ENCODE measurements at regions not wholly inside any gene's neighbourhood (a gene's known extent, or its start where the extent isn't known, plus 50 kb on each side); places are given as distances from the start of the nearest gene placed in this dataset.

- Histone ChIP-seq H3K27me3 (ENCODE audit: insufficient read depth, low read depth, low read length) (no peaks in the 10 kb centered on the region), H4K20me1 (ENCODE audit: insufficient read depth) (no peaks in the 10 kb centered on the region), H3K36me3 (ENCODE audit: insufficient read depth, low read length) (no peaks in the 10 kb centered on the region), H3K4me2 (ENCODE audit: low read length) (no peak overlapping the region), H3K9ac (ENCODE audit: low read length) (no peak overlapping the region), H2AFZ (ENCODE audit: low read depth, low read length) (no peak overlapping the region), H3K79me2 (replicated peaks; ENCODE audit: insufficient read depth, low read length) (no peaks in the 10 kb centered on the region), H3K9me2 (ENCODE audit: insufficient read depth, low read length) (no peaks in the 10 kb centered on the region), H3K27ac (ENCODE audit: low read length) (no peak overlapping the region), H3K4me3 (ENCODE audit: low read length) (no peak overlapping the region), H3F3A (ENCODE audit: insufficient read depth, low read length, poor library complexity, severe bottlenecking) (no peaks in the 10 kb centered on the region), H3K9me3 (ENCODE audit: low read length) (no peaks in the 10 kb centered on the region)
- TF ChIP-seq EP300 (conservative IDR thresholded peaks at IDR 0.05; ENCODE audit: poor library complexity, severe bottlenecking) (no peak), POLR2AphosphoS5 (IDR thresholded peaks at IDR 0.05) (no peak), SMC3 (conservative IDR thresholded peaks at IDR 0.05; ENCODE audit: poor library complexity) (no peak), CTCF (IDR thresholded peaks at IDR 0.05; ENCODE audit: poor library complexity, severe bottlenecking) (no peak), MXI1 (conservative IDR thresholded peaks at IDR 0.05; ENCODE audit: poor library complexity, severe bottlenecking) (no peak), EZH2 (IDR thresholded peaks at IDR 0.05; ENCODE audit: borderline replicate concordance, insufficient read depth, low read length, poor library complexity, severe bottlenecking) (no peak), TAF1 (IDR thresholded peaks at IDR 0.05; ENCODE audit: low read depth) (no peak), RAD21 (conservative IDR thresholded peaks at IDR 0.05) (no peak)
- TF ChIP-seq, protein P1, sequence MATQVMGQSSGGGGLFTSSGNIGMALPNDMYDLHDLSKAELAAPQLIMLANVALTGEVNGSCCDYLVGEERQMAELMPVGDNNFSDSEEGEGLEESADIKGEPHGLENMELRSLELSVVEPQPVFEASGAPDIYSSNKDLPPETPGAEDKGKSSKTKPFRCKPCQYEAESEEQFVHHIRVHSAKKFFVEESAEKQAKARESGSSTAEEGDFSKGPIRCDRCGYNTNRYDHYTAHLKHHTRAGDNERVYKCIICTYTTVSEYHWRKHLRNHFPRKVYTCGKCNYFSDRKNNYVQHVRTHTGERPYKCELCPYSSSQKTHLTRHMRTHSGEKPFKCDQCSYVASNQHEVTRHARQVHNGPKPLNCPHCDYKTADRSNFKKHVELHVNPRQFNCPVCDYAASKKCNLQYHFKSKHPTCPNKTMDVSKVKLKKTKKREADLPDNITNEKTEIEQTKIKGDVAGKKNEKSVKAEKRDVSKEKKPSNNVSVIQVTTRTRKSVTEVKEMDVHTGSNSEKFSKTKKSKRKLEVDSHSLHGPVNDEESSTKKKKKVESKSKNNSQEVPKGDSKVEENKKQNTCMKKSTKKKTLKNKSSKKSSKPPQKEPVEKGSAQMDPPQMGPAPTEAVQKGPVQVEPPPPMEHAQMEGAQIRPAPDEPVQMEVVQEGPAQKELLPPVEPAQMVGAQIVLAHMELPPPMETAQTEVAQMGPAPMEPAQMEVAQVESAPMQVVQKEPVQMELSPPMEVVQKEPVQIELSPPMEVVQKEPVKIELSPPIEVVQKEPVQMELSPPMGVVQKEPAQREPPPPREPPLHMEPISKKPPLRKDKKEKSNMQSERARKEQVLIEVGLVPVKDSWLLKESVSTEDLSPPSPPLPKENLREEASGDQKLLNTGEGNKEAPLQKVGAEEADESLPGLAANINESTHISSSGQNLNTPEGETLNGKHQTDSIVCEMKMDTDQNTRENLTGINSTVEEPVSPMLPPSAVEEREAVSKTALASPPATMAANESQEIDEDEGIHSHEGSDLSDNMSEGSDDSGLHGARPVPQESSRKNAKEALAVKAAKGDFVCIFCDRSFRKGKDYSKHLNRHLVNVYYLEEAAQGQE (IDR thresholded peaks at IDR 0.05; ENCODE audit: borderline replicate concordance) = no peak
Observed at GRCh38 chr3:43862470-43862869, 171.7 kb downstream of the ABHD5 start.

DNA sequence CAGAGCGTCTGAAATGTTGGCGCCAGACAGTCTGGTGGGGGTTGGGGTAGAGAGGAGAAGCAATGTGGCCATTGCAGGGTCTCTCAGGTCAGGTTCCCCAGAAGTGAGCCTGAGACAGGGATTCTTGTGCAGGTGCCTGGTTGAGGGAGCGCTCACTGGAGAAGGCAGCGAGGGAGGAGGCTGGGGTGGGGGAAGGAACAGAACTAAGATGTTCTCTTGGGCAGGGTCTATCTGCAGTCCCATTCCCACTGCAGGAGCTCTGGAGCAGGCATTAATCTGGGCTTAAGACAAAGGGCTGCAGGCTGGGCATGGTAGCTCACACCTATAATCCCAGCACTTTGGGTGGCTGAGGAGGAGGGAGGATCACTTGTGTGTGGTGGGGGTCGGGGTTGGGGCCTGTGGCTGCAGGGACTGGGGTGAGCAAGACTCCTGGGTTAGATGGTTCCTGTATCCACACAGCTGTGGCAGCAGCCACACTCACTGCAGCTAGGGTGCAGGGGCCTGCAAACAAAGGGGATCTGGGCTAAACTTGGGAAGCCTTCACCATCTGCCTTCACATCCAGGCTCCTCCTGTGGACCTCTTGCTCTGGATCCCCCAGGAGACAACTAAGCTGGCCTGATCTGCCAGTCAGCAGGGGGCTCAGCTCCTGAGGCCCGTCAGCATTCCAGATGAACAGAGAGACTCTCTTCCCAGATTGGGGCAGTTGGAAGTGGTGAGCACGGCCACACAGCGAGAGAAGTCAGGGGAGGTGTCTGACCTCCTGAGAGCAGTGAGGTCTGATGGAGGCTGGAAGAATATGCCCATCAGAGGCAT lies 172.5 kb downstream of the ABHD5 start:
- no peak overlapping the region for H3K9ac ChIP-seq (ENCODE audit: low read length)
- no peaks in the 10 kb centered on the region for H3K9me2 ChIP-seq (ENCODE audit: insufficient read depth, low read length)
- H3F3A ChIP-seq (ENCODE audit: insufficient read depth, low read length, poor library complexity, severe bottlenecking) = no peaks in the 10 kb centered on the region
- no peak overlapping the region for H2AFZ ChIP-seq (ENCODE audit: low read depth, low read length)
- H3K4me3 ChIP-seq (ENCODE audit: low read length) = no peak overlapping the region
- H3K9me3 ChIP-seq (ENCODE audit: low read length) = no peaks in the 10 kb centered on the region
- TF ChIP-seq RAD21 (conservative IDR thresholded peaks at IDR 0.05) (no peak), MXI1 (conservative IDR thresholded peaks at IDR 0.05; ENCODE audit: poor library complexity, severe bottlenecking) (no peak)
- H4K20me1 ChIP-seq (ENCODE audit: insufficient read depth) = no peaks in the 10 kb centered on the region
- H3K4me2 ChIP-seq (ENCODE audit: low read length) = no peak overlapping the region
- no peaks in the 10 kb centered on the region for H3K36me3 ChIP-seq (ENCODE audit: insufficient read depth, low read length)
- no peak overlapping the region for H3K27ac ChIP-seq (ENCODE audit: low read length)
- no peaks in the 10 kb centered on the region for H3K27me3 ChIP-seq (ENCODE audit: insufficient read depth, low read depth, low read length)
- no peaks in the 10 kb centered on the region for H3K79me2 ChIP-seq (replicated peaks; ENCODE audit: insufficient read depth, low read length)

Measured in neural cell (in vitro differentiated cells).